CD4-positive, alpha-beta T cell treated with Interleukin-10 for 1 hour (primary cell): ENCODE measurements at regions not wholly inside any gene's neighbourhood (a gene's known extent, or its start where the extent isn't known, plus 50 kb on each side); places are given as distances from the start of the nearest gene placed in this dataset.
"Not testable (repeated sequence)": the region's sequence is repeated elsewhere in the genome, so short reads cannot be mapped to it uniquely, and the experiment has no call there.

Experiments
- DNase-seq: peaks from one replicate; pipeline ENCODE4 v3.0.0-alpha.2; 2020

- DNase-seq, result not testable (repeated sequence)
Measured at GRCh38 chr21:14008006-14008405, 202.7 kb downstream of the LIPI start.

- DNase-seq, result not testable (repeated sequence)
Measured at GRCh38 chr21:14006144-14006543, 204.6 kb downstream of the LIPI start.

- DNase-seq, result not testable (repeated sequence)
Measured at GRCh38 chr21:13986996-13987958, 223.5 kb downstream of the LIPI start.

- not testable (repeated sequence) for DNase-seq
Measured at GRCh38 chr21:13985865-13986863, 224.6 kb downstream of the LIPI start.

- not testable (repeated sequence) for DNase-seq
Measured at GRCh38 chr21:13985137-13985864, 225.5 kb downstream of the LIPI start.

GRCh38 chr21:13984728-13985127, 226.0 kb downstream of the LIPI start:
- not testable (repeated sequence) for DNase-seq

- DNase-seq, result not testable (repeated sequence)
Measured at GRCh38 chr21:13981176-13982087, 229.3 kb downstream of the LIPI start.

GRCh38 chr21:13980115-13980662, 230.6 kb downstream of the LIPI start:
- DNase-seq, result peak; percentile 27

GRCh38 chr21:13979608-13980007, 231.1 kb downstream of the LIPI start:
- not testable (repeated sequence) for DNase-seq

- DNase-seq, result not testable (repeated sequence)
Measured at GRCh38 chr21:13974582-13974981, 236.2 kb downstream of the LIPI start.

- DNase-seq, result not testable (repeated sequence)
Measured at GRCh38 chr21:13969853-13970252, 240.9 kb downstream of the LIPI start.

GRCh38 chr21:13969002-13969401, 241.8 kb downstream of the LIPI start:
- DNase-seq, result not testable (repeated sequence)

- DNase-seq, result not testable (repeated sequence)
Measured at GRCh38 chr21:13963259-13963658, 247.5 kb downstream of the LIPI start.

GRCh38 chr21:13937236-13937635, 273.5 kb downstream of the LIPI start:
- DNase-seq, result no peak

GRCh38 chr21:13936033-13936937, 274.5 kb downstream of the LIPI start:
- not testable (repeated sequence) for DNase-seq

- DNase-seq, result not testable (repeated sequence)
Measured at GRCh38 chr21:13935396-13936032, 275.2 kb downstream of the LIPI start.

- not testable (repeated sequence) for DNase-seq
Measured at GRCh38 chr21:13934887-13935342, 275.8 kb downstream of the LIPI start.

GRCh38 chr21:13923175-13923574, 287.6 kb downstream of the LIPI start:
- DNase-seq, result not testable (repeated sequence)

GRCh38 chr21:13921455-13921854, 289.3 kb downstream of the LIPI start:
- not testable (repeated sequence) for DNase-seq
